PC-3 (cell line): ENCODE measurements at regions not wholly inside any gene's neighbourhood (a gene's known extent, or its start where the extent isn't known, plus 50 kb on each side); places are given as distances from the start of the nearest gene placed in this dataset.

Experiments
- CTCF ChIP-seq: fragments of 300-600 bp; sonication (generic); conservative IDR thresholded peaks from 2 replicates; pipeline ENCODE4 v1.5.1; 2017; ENCODE audit warnings: antibody characterized with exemption, low read depth, mild to moderate bottlenecking, low read length
- EZH2 ChIP-seq: fragments of 300-600 bp; sonication (generic); IDR thresholded peaks from one replicate; pipeline ENCODE4 v1.6.1; 2017; ENCODE audit warnings: antibody characterized with exemption, mild to moderate bottlenecking, low read length; ENCODE audit not compliant: unreplicated experiment

GRCh38 chr12:97168804-97169203, 261.7 kb downstream of the NEDD1 start:
- TF ChIP-seq CTCF, result no peak
- TF ChIP-seq EZH2, result no peak
